GM23248 (cell line): ENCODE measurements at regions not wholly inside any gene's neighbourhood (a gene's known extent, or its start where the extent isn't known, plus 50 kb on each side); places are given as distances from the start of the nearest gene placed in this dataset.

Experiments
- DNase-seq: peaks from one replicate; pipeline ENCODE4 v3.0.0-alpha.2; 2015
- H2AFZ ChIP-seq: fragments of 200-600 bp; sonication (generic); 2 replicates; pipeline ENCODE4 v1.6.1; 2016; ENCODE audit warnings: antibody characterized with exemption
- H3F3A ChIP-seq: fragments of 200-600 bp; sonication (generic); 2 replicates; pipeline ENCODE4 v1.6.1; 2016; ENCODE audit warnings: mild to moderate bottlenecking, antibody characterized with exemption, mixed run types; ENCODE audit not compliant: insufficient read depth
- H3K27ac ChIP-seq: fragments of 200-600 bp; sonication (generic); 2 replicates; pipeline ENCODE4 v1.5.1; 2016; ENCODE audit warnings: mild to moderate bottlenecking
- H3K27me3 ChIP-seq: fragments of 200-600 bp; sonication (generic); replicated peaks from 2 replicates; pipeline ENCODE4 v1.6.1; 2016; ENCODE audit warnings: mild to moderate bottlenecking; ENCODE audit not compliant: insufficient read depth
- H3K36me3 ChIP-seq: fragments of 200-600 bp; sonication (generic); 2 replicates; pipeline ENCODE4 v1.6.1; 2016; ENCODE audit warnings: low read depth, mild to moderate bottlenecking
- H3K4me1 ChIP-seq: fragments of 200-600 bp; sonication (generic); 2 replicates; pipeline ENCODE4 v1.6.1; 2016; ENCODE audit warnings: mild to moderate bottlenecking; ENCODE audit not compliant: insufficient read depth
- H3K4me2 ChIP-seq: fragments of 200-600 bp; sonication (generic); one replicate; pipeline ENCODE4 v1.6.1; 2016; ENCODE audit warnings: mild to moderate bottlenecking; ENCODE audit not compliant: unreplicated experiment
- H3K4me3 ChIP-seq: fragments of 200-600 bp; sonication (generic); 2 replicates; pipeline ENCODE4 v1.5.1; 2016; ENCODE audit warnings: mild to moderate bottlenecking
- H3K79me2 ChIP-seq: fragments of 200-600 bp; sonication (generic); 2 replicates; pipeline ENCODE4 v1.6.1; 2016; ENCODE audit warnings: mild to moderate bottlenecking; ENCODE audit not compliant: insufficient read depth
- H3K9ac ChIP-seq: fragments of 200-600 bp; sonication (generic); 2 replicates; pipeline ENCODE4 v1.6.1; 2016; ENCODE audit warnings: mild to moderate bottlenecking
- H3K9me2 ChIP-seq: fragments of 200-600 bp; sonication (generic); 2 replicates; pipeline ENCODE4 v1.6.1; 2016; ENCODE audit warnings: mixed run types, mild to moderate bottlenecking, moderate library complexity; ENCODE audit not compliant: insufficient read depth
- H3K9me3 ChIP-seq: fragments of 200-600 bp; sonication (generic); one replicate; pipeline ENCODE4 v1.6.1; 2017; ENCODE audit warnings: low read depth
- H4K20me1 ChIP-seq: fragments of 200-600 bp; sonication (generic); 2 replicates; pipeline ENCODE4 v1.6.0; 2016; ENCODE audit not compliant: insufficient read depth
- EZH2 ChIP-seq: fragments of 200-600 bp; sonication (generic); IDR thresholded peaks from 2 replicates; pipeline ENCODE4 v1.6.1; 2018; ENCODE audit warnings: antibody characterized with exemption, mild to moderate bottlenecking; ENCODE audit not compliant: insufficient read depth, poor library complexity, severe bottlenecking
- EZH2phosphoT487 ChIP-seq: fragments of 200-600 bp; sonication (generic); IDR thresholded peaks from 2 replicates; pipeline ENCODE4 v1.6.1; 2018; ENCODE audit warnings: antibody characterized with exemption, moderate library complexity, mild to moderate bottlenecking, low read depth; ENCODE audit not compliant: insufficient read depth
- WGBS, 2 experiments: methylation state at CpG; one replicate each; pipeline ENCODE4 v1.1.6; 2015 to 2017; ENCODE audit warnings: low lambda C conversion rate in 2 of 2, low coverage in 1 of 2; ENCODE audit errors: missing lambda C conversion rate in 2 of 2; 5-methylcytosine and 5-hydroxymethylcytosine counted together
- in situ Hi-C: fragments of 300-500 bp; cut with MboI; formaldehyde crosslinking; loops from 2 replicates; pipeline ENCODE4 v1.15.0; 2020

DNA sequence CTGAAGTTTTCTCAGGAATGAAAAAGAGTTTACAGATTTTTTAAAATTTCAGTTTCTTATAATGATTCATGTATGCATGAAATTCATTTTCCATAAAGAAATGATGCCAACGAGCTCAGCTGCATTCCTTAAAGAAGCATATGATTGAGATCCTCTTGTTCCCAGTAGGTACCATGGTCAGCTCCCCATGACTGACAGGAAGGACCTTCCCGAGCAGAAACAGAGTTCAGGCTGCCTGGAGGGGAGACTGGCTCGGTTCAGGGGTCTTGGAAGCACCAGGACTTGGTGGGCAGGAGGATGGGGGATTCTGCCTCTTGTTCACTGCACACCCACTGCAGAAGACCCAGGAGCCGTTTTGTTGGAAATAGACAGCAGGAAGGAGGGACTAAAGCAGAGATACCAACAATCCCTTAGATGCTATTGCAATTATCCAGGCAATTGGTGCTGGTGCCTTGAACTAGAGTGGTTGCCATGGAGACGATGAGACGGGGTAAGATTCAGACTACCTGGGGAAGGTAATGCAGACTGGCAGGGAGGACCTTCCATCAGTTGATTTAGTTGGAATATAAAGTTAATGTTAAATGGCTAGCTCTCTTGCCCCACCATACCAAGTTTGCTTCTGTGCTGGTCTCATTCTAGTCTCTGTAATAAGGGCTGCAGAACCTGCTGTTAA lies 447.8 kb downstream of the MTRR start:
- Histone ChIP-seq H4K20me1 (no peaks in the 10 kb centered on the region), H3K4me2 (no peak overlapping the region), H3F3A (no peaks in the 10 kb centered on the region), H3K9me2 (no peaks in the 10 kb centered on the region), H3K9ac (no peak overlapping the region), H3K4me3 (no peak overlapping the region), H3K9me3 (no peaks in the 10 kb centered on the region), H3K4me1 (no peaks in the 10 kb centered on the region), H2AFZ (no peak overlapping the region), H3K27me3 (no peaks in the 10 kb centered on the region), H3K27ac (no peak overlapping the region), H3K36me3 (no peaks in the 10 kb centered on the region), H3K79me2 (no peaks in the 10 kb centered on the region)
- TF ChIP-seq EZH2phosphoT487 (no peak), EZH2 (no peak)
- 7 to 11% methylated on average over 6 of the region's 6 CpGs for WGBS, 2 experiments
- in situ Hi-C loops: no loop called here
- DNase-seq: no peak

- 42 to 43% methylated on average over 6 of the region's 6 CpGs for WGBS, 2 experiments
- Histone ChIP-seq H4K20me1 (no peaks in the 10 kb centered on the region), H3K9me2 (no peaks in the 10 kb centered on the region), H3F3A (no peaks in the 10 kb centered on the region), H2AFZ (no peak overlapping the region), H3K4me2 (no peak overlapping the region), H3K9ac (no peak overlapping the region), H3K4me1 (no peaks in the 10 kb centered on the region), H3K79me2 (no peaks in the 10 kb centered on the region), H3K9me3 (no peaks in the 10 kb centered on the region), H3K36me3 (no peaks in the 10 kb centered on the region), H3K4me3 (no peak overlapping the region), H3K27me3 (no peaks in the 10 kb centered on the region), H3K27ac (no peak overlapping the region)
- in situ Hi-C loops: no loop called here
- TF ChIP-seq EZH2 (no peak), EZH2phosphoT487 (no peak)
- DNase-seq: no peak
Measured at GRCh38 chr5:8317335-8317734, 448.4 kb downstream of the MTRR start.

DNA sequence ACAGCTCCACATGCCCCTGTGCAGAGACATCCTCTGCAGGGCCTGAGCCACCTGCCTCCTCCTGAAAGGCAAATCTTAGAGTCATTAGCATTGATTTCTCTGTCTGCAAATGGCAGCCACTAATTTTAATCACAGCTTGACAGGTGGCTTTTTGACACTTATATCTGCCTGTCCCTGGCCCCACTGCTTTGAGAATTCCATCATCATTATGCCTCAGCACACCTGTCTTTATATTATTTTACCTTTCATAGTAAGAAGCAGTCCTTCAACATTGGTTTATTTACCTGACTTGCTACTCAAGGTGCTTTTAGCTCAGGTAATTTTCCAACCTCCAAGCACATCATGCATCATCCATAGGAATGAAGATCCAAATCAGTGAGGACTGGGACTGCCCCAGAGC lies 451.3 kb downstream of the MTRR start:
- Histone ChIP-seq H3F3A (no peaks in the 10 kb centered on the region), H3K36me3 (no peaks in the 10 kb centered on the region), H3K27ac (no peak overlapping the region), H3K4me1 (no peaks in the 10 kb centered on the region), H2AFZ (no peak overlapping the region), H3K9ac (no peak overlapping the region), H3K9me3 (no peaks in the 10 kb centered on the region), H3K79me2 (no peaks in the 10 kb centered on the region), H3K27me3 (no peaks in the 10 kb centered on the region), H4K20me1 (no peaks in the 10 kb centered on the region), H3K4me3 (no peak overlapping the region), H3K9me2 (no peaks in the 10 kb centered on the region), H3K4me2 (no peak overlapping the region)
- TF ChIP-seq EZH2phosphoT487 (no peak), EZH2 (no peak)
- in situ Hi-C loops: no loop called here
- no peak for DNase-seq

DNA sequence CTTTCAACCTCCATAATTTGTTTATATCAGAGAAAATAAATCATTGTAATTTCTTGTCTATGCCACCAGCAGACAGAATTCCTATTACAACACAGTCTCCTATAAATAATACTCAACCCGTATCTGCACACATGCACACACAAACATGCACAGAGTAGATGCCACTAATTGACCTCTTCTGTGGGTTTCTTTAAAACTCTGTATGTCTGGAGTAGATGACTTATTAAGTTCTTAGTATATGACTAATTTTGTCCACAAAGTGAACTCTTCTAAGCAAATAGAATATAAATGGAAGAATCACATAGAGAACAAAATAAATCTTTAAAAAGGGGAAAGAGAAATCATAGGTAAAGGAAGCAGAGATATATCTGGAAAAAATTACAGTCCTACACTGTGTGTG lies 452.3 kb downstream of the MTRR start:
- Histone ChIP-seq H3K27me3 (no peaks in the 10 kb centered on the region), H2AFZ (no peak overlapping the region), H3K4me3 (no peak overlapping the region), H3K9me3 (no peaks in the 10 kb centered on the region), H3K36me3 (no peaks in the 10 kb centered on the region), H3K9me2 (no peaks in the 10 kb centered on the region), H3K27ac (no peak overlapping the region), H3K4me1 (no peaks in the 10 kb centered on the region), H4K20me1 (no peaks in the 10 kb centered on the region), H3F3A (no peaks in the 10 kb centered on the region), H3K79me2 (no peaks in the 10 kb centered on the region), H3K9ac (no peak overlapping the region), H3K4me2 (no peak overlapping the region)
- no peak for TF ChIP-seq EZH2phosphoT487
- no peak for TF ChIP-seq EZH2
- 48 to 61% methylated on average over 1 of the region's 1 CpG for WGBS, 2 experiments
- in situ Hi-C loops: no loop called here
- no peak for DNase-seq

GRCh38 chr5:8322484-8322883 lies 453.5 kb downstream of the MTRR start:
- Histone ChIP-seq H3K27me3 (no peaks in the 10 kb centered on the region), H3K9me3 (no peaks in the 10 kb centered on the region), H3K4me2 (no peak overlapping the region), H2AFZ (no peak overlapping the region), H3K9ac (no peak overlapping the region), H3F3A (no peaks in the 10 kb centered on the region), H3K9me2 (no peaks in the 10 kb centered on the region), H3K79me2 (no peaks in the 10 kb centered on the region), H3K27ac (no peak overlapping the region), H3K4me3 (no peak overlapping the region), H3K4me1 (no peaks in the 10 kb centered on the region), H3K36me3 (no peaks in the 10 kb centered on the region), H4K20me1 (no peaks in the 10 kb centered on the region)
- WGBS, 2 experiments: 12 to 28% methylated on average over 2 of the region's 2 CpGs
- TF ChIP-seq EZH2 (no peak), EZH2phosphoT487 (no peak)
- in situ Hi-C loops: no loop called here
- DNase-seq: no peak
